PC-9 (cell line): ENCODE measurements at regions not wholly inside any gene's neighbourhood (a gene's known extent, or its start where the extent isn't known, plus 50 kb on each side); places are given as distances from the start of the nearest gene placed in this dataset.

ENCODE experiments used
- BruUV-seq: library from RNA; stranded (reverse); fragments of 400-500 nt; replicated peaks from 2 replicates; lab custom pipeline; 2021; lab: Mats Ljungman, UMichigan
- CTCF ChIA-PET: fragments of 300-600 bp; sonication (Branson Sonifier 250); formaldehyde crosslinking; loops from one replicate; lab custom pipeline; 2022; ENCODE audit warnings: antibody characterized with exemption; lab: Charles Lee
- POLR2A ChIA-PET: fragments of 300-600 bp; sonication (Branson Sonifier 250); formaldehyde crosslinking; loops from one replicate; lab custom pipeline; 2022; ENCODE audit warnings: antibody characterized with exemption; ENCODE audit not compliant: unreplicated experiment; lab: Charles Lee
- DNase-seq, 2 experiments: peaks; one replicate each; pipeline versions ENCODE4 v3.0.0 to v3.0.0-alpha.2; 2015 to 2022; ENCODE audit warnings: mixed read lengths in 1 of 2
- H2AFZ ChIP-seq: fragments of 200-600 bp; sonication (generic); 2 replicates; pipeline ENCODE4 v1.8.1; 2017; ENCODE audit warnings: antibody characterized with exemption
- H3F3A ChIP-seq: fragments of 200-600 bp; sonication (generic); 2 replicates; pipeline ENCODE4 v1.8.1; 2017; ENCODE audit warnings: antibody characterized with exemption, mild to moderate bottlenecking, low read depth; ENCODE audit not compliant: insufficient read depth
- H3K27ac ChIP-seq: fragments of 200-600 bp; sonication (generic); 2 replicates; pipeline ENCODE4 v1.6.1; 2016; ENCODE audit warnings: mixed run types
- H3K27me3 ChIP-seq: fragments of 200-600 bp; sonication (generic); 2 replicates; pipeline ENCODE4 v1.6.1; 2016; ENCODE audit warnings: low read depth, mixed run types; ENCODE audit not compliant: insufficient read depth
- H3K36me3 ChIP-seq: fragments of 200-600 bp; sonication (generic); 2 replicates; pipeline ENCODE4 v1.6.1; 2016; ENCODE audit warnings: low read depth, mixed run types
- H3K4me1 ChIP-seq: fragments of 200-600 bp; sonication (generic); replicated peaks from 2 replicates; pipeline ENCODE4 v1.6.1; 2016; ENCODE audit warnings: mixed run types; ENCODE audit not compliant: insufficient read depth
- H3K4me2 ChIP-seq: fragments of 200-600 bp; sonication (generic); 2 replicates; pipeline ENCODE4 v1.6.1; 2017; ENCODE audit warnings: mixed run types
- H3K4me3 ChIP-seq: fragments of 200-600 bp; sonication (generic); 2 replicates; pipeline ENCODE4 v1.6.1; 2016; ENCODE audit warnings: mixed run types
- H3K79me2 ChIP-seq: fragments of 200-600 bp; sonication (generic); 2 replicates; pipeline ENCODE4 v1.6.1; 2017; ENCODE audit warnings: low read depth, mixed run types
- H3K9me2 ChIP-seq: fragments of 200-600 bp; sonication (generic); 2 replicates; pipeline ENCODE4 v1.8.1; 2017; ENCODE audit warnings: mild to moderate bottlenecking; ENCODE audit not compliant: insufficient read depth
- H3K9me3 ChIP-seq: fragments of 200-600 bp; sonication (generic); 2 replicates; pipeline ENCODE4 v1.8.1; 2016; ENCODE audit warnings: low read depth; ENCODE audit not compliant: insufficient read depth
- H4K20me1 ChIP-seq: fragments of 200-600 bp; sonication (generic); 2 replicates; pipeline ENCODE4 v1.8.1; 2017; ENCODE audit not compliant: insufficient read depth
- EZH2 ChIP-seq: fragments of 200-600 bp; sonication (generic); IDR thresholded peaks from 2 replicates; pipeline ENCODE4 v1.8.0; 2017; ENCODE audit warnings: antibody characterized with exemption, low read depth
- intact Hi-C: fragments of 100-400 bp; cut with micrococcal nuclease; formaldehyde crosslinking; loops from one replicate; pipeline ENCODE4 v1.10.0; 2022; ENCODE audit not compliant: unreplicated experiment
- TF ChIP-seq, protein P1 (sequence below): fragments of 200-600 bp; sonication (generic); conservative IDR thresholded peaks from 2 replicates; pipeline ENCODE4 v1.6.1; 2017; ENCODE audit warnings: mixed run types, antibody characterized with exemption, mild to moderate bottlenecking, moderate library complexity

DNA sequence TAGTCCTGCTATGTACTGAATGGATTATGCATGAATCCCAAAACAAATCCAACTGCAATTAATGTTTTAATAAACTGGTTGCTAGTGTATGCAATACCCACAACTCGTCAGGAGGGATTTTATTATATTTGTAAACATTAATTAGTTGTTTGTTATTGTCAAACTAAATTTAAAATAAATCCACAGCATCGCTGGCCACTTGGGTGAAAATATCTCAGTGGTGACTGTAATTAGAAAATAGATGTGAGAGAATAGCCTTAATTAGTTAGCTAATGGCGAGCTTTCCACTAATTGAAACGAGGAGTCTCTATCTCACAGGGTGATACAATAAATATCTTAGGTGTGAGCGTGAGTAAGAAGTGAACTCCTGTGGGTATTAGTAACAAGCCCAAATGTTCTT lies 176.8 kb downstream of the LINC00237 start:
- no peak for TF ChIP-seq EZH2
- TF ChIP-seq, protein P1, sequence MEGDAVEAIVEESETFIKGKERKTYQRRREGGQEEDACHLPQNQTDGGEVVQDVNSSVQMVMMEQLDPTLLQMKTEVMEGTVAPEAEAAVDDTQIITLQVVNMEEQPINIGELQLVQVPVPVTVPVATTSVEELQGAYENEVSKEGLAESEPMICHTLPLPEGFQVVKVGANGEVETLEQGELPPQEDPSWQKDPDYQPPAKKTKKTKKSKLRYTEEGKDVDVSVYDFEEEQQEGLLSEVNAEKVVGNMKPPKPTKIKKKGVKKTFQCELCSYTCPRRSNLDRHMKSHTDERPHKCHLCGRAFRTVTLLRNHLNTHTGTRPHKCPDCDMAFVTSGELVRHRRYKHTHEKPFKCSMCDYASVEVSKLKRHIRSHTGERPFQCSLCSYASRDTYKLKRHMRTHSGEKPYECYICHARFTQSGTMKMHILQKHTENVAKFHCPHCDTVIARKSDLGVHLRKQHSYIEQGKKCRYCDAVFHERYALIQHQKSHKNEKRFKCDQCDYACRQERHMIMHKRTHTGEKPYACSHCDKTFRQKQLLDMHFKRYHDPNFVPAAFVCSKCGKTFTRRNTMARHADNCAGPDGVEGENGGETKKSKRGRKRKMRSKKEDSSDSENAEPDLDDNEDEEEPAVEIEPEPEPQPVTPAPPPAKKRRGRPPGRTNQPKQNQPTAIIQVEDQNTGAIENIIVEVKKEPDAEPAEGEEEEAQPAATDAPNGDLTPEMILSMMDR = no peak
- no peaks in the 10 kb centered on the region for H3K79me2 ChIP-seq
- intact Hi-C loops = no loop called here
- BruUV-seq = no TSS peak
- no peak overlapping the region for H3K4me2 ChIP-seq
- no peak overlapping the region for H3K27ac ChIP-seq
- H2AFZ ChIP-seq = no peak overlapping the region
- H3K27me3 ChIP-seq = peaks cover 62% of the 10 kb centered on the region
- H3K4me3 ChIP-seq = no peak overlapping the region
- ChIA-PET POLR2A (no interaction called here), CTCF (no interaction called here)
- no peaks in the 10 kb centered on the region for H3K9me2 ChIP-seq
- DNase-seq = no peak
- no peaks in the 10 kb centered on the region for H4K20me1 ChIP-seq
- H3K36me3 ChIP-seq = no peaks in the 10 kb centered on the region
- no peaks in the 10 kb centered on the region for H3K9me3 ChIP-seq
- no peaks in the 10 kb centered on the region for H3F3A ChIP-seq
- no peaks in the 10 kb centered on the region for H3K4me1 ChIP-seq

DNA sequence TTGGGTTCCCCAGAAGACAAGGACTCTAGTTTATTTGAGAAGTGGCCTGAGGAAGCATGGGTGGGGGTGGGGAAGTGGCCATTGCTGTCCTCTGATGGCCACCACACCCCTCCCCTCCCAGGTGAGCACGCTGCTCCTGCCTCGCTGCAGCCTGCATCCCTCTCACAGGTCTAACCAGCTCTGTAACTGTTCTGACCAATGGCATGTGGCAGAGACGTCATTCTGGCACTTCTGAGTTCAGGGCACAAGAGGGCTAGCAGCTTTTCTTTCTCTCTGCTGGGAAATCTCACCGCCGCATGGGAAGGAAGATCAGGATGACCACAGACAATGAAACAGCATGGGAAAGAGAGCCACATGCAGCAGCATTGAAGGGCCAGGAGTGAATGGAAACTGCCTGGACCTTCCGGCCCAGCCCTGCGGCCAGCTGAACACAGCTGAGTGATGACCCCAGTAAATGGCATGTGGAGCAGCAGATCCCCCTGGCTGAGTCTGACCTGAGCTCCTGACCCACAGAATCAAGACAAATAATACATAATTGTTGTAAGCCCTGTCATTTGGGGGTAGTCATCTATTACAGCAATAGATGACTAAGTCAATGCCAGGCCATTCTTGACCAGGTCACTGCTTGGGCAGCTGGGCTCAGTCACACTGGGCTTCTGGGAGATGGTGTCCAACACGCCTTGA lies 179.8 kb downstream of the LINC00237 start:
- H3K9me2 ChIP-seq = no peaks in the 10 kb centered on the region
- intact Hi-C loops = no loop called here
- POLR2A ChIA-PET = no interaction called here
- no peak for TF ChIP-seq EZH2
- TF ChIP-seq, protein P1 = no peak
- H3K4me2 ChIP-seq = no peak overlapping the region
- no peaks in the 10 kb centered on the region for H3K79me2 ChIP-seq
- H3F3A ChIP-seq = no peaks in the 10 kb centered on the region
- H3K27me3 ChIP-seq = peaks cover 33% of the 10 kb centered on the region
- CTCF ChIA-PET = no interaction called here
- H3K4me3 ChIP-seq = no peak overlapping the region
- DNase-seq = no peak
- no peak overlapping the region for H3K27ac ChIP-seq
- H2AFZ ChIP-seq = no peak overlapping the region
- no TSS peak for BruUV-seq
- H3K4me1 ChIP-seq = no peaks in the 10 kb centered on the region
- no peaks in the 10 kb centered on the region for H3K9me3 ChIP-seq
- no peaks in the 10 kb centered on the region for H4K20me1 ChIP-seq
- no peaks in the 10 kb centered on the region for H3K36me3 ChIP-seq

DNA sequence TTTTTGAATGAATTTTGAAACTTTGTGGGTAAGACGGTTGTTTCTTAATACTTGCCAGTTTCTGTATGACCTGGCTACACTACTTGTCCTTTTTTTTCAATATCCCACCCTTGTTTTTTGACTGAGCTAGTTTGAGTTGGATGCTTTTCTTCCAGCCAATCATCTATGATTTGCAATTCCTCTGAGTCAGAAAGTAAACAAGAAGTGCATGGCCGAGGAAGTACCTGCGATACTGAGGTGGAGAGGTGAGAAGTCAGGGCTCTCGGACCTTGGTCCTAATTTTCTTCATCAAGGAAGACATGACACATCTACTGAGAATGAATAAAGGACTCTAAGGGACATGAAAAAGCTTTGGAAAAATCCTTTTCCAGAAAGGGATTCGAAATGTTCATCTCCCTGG lies 185.7 kb downstream of the LINC00237 start:
- Histone ChIP-seq H3K9me3 (no peaks in the 10 kb centered on the region), H3K36me3 (no peaks in the 10 kb centered on the region), H3F3A (no peaks in the 10 kb centered on the region), H3K79me2 (no peaks in the 10 kb centered on the region), H3K4me2 (no peak overlapping the region), H4K20me1 (no peaks in the 10 kb centered on the region), H3K4me3 (no peak overlapping the region), H2AFZ (no peak overlapping the region), H3K4me1 (no peaks in the 10 kb centered on the region), H3K27me3 (no peaks in the 10 kb centered on the region), H3K27ac (no peak overlapping the region), H3K9me2 (no peaks in the 10 kb centered on the region)
- no TSS peak for BruUV-seq
- ChIA-PET POLR2A (no interaction called here), CTCF (no interaction called here)
- intact Hi-C loops = no loop called here
- TF ChIP-seq EZH2 = no peak
- TF ChIP-seq, protein P1 = no peak
- no peak for DNase-seq
